Ovary (tissue), 7 donors: ENCODE measurements at regions not wholly inside any gene's neighbourhood (a gene's known extent, or its start where the extent isn't known, plus 50 kb on each side); places are given as distances from the start of the nearest gene placed in this dataset.
A peak's percentile ranks its signal among the peaks of the same experiment; 100 is the strongest.

ENCODE experiments used
- DNase-seq, 5 donors: peaks; one replicate each; pipeline ENCODE4 v3.0.0-alpha.2; 2019 to 2020
- H3K27ac ChIP-seq, 2 donors: fragments of 200-600 bp; one replicate each; pipeline versions ENCODE4 v1.5.1 to v1.8.0; 2019 to 2022
- H3K27me3 ChIP-seq: fragments of 200-600 bp; one replicate; pipeline ENCODE4 v1.8.0; 2022
- H3K36me3 ChIP-seq: fragments of 200-600 bp; sonication (generic); one replicate; pipeline ENCODE4 v1.5.1; 2019
- H3K4me1 ChIP-seq: one replicate; pipeline ENCODE4 v1.8.1; 2013; ENCODE audit warnings: mild to moderate bottlenecking, moderate library complexity; ENCODE audit not compliant: insufficient read depth
- H3K4me3 ChIP-seq: fragments of 200-600 bp; sonication (generic); one replicate; pipeline ENCODE4 v1.5.1; 2017
- H3K9me3 ChIP-seq, 2 donors: fragments of 200-600 bp in 1 of 2; sonication (generic) in 1 of 2; one replicate each; pipeline versions ENCODE4 v1.5.1 to v1.8.1; 2013 to 2019; ENCODE audit warnings: mild to moderate bottlenecking in 1 of 2, moderate library complexity in 1 of 2
- CTCF ChIP-seq, 3 donors: fragments of 450-650 bp in 2 of 3; fragments of 200-600 bp in 1 of 3; IDR thresholded peaks; one replicate each; pipeline versions ENCODE4 v1.5.1 to v1.8.0; 2016 to 2022; ENCODE audit warnings: antibody characterized with exemption in 3 of 3, mild to moderate bottlenecking in 1 of 3
- EP300 ChIP-seq: sonication (generic); formaldehyde crosslinking; IDR thresholded peaks from one replicate; pipeline ENCODE4 v1.6.1; 2017; ENCODE audit warnings: antibody characterized with exemption
- POLR2A ChIP-seq: fragments of 450-650 bp; IDR thresholded peaks from one replicate; pipeline ENCODE4 v1.6.1; 2017; ENCODE audit warnings: antibody characterized with exemption, mild to moderate bottlenecking, moderate library complexity
- WGBS, 3 donors: extraction: QIAGEN DNeasy Blood & Tissue Kit in 1 of 3; methylation state at CpG; one replicate each; pipeline versions ENCODE4 v1.1.5 to v1.1.7; 2013 to 2017; 5-methylcytosine and 5-hydroxymethylcytosine counted together
- intact Hi-C, 4 donors: fragments of 100-400 bp; cut with DNase I; formaldehyde crosslinking; loops; one replicate each; pipeline versions ENCODE4 v1.11.0 to v1.15.1; 2022 to 2023
- donor health status: DM: no; HTN: no; CAD: no; lungs with moderate emphysema.
- donor health status: DM: no; HTN: no; CAD: no.
- donor health status: Bipolar disorder and iron deficiency.
- donor health status: DM: no; HTN: no; CAD: no.
- donor health status: DM: yes; HTN: yes; CAD: no.

- peak in 1 of 5 donors; percentile 32 for DNase-seq
- no peak overlapping the region for H3K4me3 ChIP-seq
- intact Hi-C loops: no loop called here
- no peak overlapping the region for H3K27ac ChIP-seq
- H3K27me3 ChIP-seq: no peaks in the 10 kb centered on the region
- H3K4me1 ChIP-seq: no peaks in the 10 kb centered on the region
- WGBS, 3 donors: 78 to 82% (median 79%) methylated on average over 15 of the region's 15 CpGs
- no peaks in the 10 kb centered on the region for H3K9me3 ChIP-seq
- no peaks in the 10 kb centered on the region for H3K36me3 ChIP-seq
- no peak for TF ChIP-seq CTCF (IDR thresholded peaks at IDR 0.05)
Observed at GRCh38 chr20:48260129-48260756, 475.0 kb upstream of the SULF2 start.

GRCh38 chr20:48259456-48259855 is 474.2 kb upstream of the SULF2 start:
- Histone ChIP-seq H3K4me1 (no peaks in the 10 kb centered on the region), H3K27ac (no peak overlapping the region), H3K27me3 (no peaks in the 10 kb centered on the region), H3K36me3 (no peaks in the 10 kb centered on the region), H3K4me3 (no peak overlapping the region), H3K9me3 (no peaks in the 10 kb centered on the region)
- 83 to 87% (median 85%) methylated on average over 6 of the region's 6 CpGs for WGBS, 3 donors
- intact Hi-C loops: no loop called here
- DNase-seq: no peak
- no peak for TF ChIP-seq POLR2A
- no peak for TF ChIP-seq EP300
- no peak for TF ChIP-seq CTCF (IDR thresholded peaks at IDR 0.05)

GRCh38 chr20:48257833-48258232 is 472.6 kb upstream of the SULF2 start:
- H3K9me3 ChIP-seq: no peaks in the 10 kb centered on the region
- no peak for TF ChIP-seq EP300
- intact Hi-C loops: no loop called here
- H3K36me3 ChIP-seq: no peaks in the 10 kb centered on the region
- WGBS, 3 donors: 94 to 95% (median 94%) methylated on average over 2 of the region's 2 CpGs
- no peaks in the 10 kb centered on the region for H3K27me3 ChIP-seq
- no peak overlapping the region for H3K27ac ChIP-seq
- H3K4me1 ChIP-seq: no peaks in the 10 kb centered on the region
- no peak overlapping the region for H3K4me3 ChIP-seq
- no peak for DNase-seq

- intact Hi-C loops: no loop called here
Observed at GRCh38 chr20:48247961-48248360, 462.7 kb upstream of the SULF2 start.

More at GRCh38 chr20:48247961-48248360, 462.7 kb upstream of the SULF2 start:
- Histone ChIP-seq H3K4me1 (peaks cover 18% of the 10 kb centered on the region), H3K27ac (peak overlapping the region; percentile 74 to 79), H3K27me3 (no peaks in the 10 kb centered on the region), H3K9me3 (no peaks in the 10 kb centered on the region), H3K36me3 (no peaks in the 10 kb centered on the region), H3K4me3 (no peak overlapping the region)
- peak; percentile 55 to 75 (median 70) for DNase-seq
- WGBS, 3 donors: 36 to 53% (median 43%) methylated on average over 8 of the region's 8 CpGs
- TF ChIP-seq CTCF (IDR thresholded peaks at IDR 0.05): no peak
- TF ChIP-seq POLR2A: no peak
- no peak for TF ChIP-seq EP300
